ENCODE measurements at regions not wholly inside any gene's neighbourhood (a gene's known extent, or its start where the extent isn't known, plus 50 kb on each side); places are given as distances from the start of the nearest gene placed in this dataset.

DNA sequence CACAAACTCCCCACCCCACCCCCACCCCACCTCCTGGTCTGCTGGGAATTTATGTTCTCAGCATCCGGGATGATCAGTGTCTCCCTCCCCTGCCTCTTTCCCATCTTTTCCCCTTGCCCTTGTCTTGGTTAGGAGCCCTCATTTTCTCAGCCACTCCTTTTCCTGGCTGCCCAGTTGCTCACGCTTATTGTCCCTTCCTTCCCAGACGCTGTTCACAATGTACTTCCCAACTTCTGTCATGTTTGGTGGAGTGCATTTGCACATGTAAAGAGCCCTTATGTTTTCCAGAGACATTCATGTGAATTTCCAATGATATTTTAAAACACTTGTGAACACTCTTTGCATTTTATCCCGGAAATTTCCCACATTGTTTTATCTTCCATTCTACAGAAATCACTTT is 192.1 kb downstream of the RHOU start:
- TF ChIP-seq POLR2A (IDR thresholded peaks at IDR 0.05) = no peak
- TF ChIP-seq, protein P1, sequence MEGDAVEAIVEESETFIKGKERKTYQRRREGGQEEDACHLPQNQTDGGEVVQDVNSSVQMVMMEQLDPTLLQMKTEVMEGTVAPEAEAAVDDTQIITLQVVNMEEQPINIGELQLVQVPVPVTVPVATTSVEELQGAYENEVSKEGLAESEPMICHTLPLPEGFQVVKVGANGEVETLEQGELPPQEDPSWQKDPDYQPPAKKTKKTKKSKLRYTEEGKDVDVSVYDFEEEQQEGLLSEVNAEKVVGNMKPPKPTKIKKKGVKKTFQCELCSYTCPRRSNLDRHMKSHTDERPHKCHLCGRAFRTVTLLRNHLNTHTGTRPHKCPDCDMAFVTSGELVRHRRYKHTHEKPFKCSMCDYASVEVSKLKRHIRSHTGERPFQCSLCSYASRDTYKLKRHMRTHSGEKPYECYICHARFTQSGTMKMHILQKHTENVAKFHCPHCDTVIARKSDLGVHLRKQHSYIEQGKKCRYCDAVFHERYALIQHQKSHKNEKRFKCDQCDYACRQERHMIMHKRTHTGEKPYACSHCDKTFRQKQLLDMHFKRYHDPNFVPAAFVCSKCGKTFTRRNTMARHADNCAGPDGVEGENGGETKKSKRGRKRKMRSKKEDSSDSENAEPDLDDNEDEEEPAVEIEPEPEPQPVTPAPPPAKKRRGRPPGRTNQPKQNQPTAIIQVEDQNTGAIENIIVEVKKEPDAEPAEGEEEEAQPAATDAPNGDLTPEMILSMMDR (IDR thresholded peaks at IDR 0.05) = no peak
